ENCODE measurements at regions not wholly inside any gene's neighbourhood (a gene's known extent, or its start where the extent isn't known, plus 50 kb on each side); places are given as distances from the start of the nearest gene placed in this dataset.

GRCh38 chr12:66979251-66979650 is 289.9 kb upstream of the CAND1 start:
- no peak overlapping the region for H3K27ac ChIP-seq
- no peaks in the 10 kb centered on the region for H3K36me3 ChIP-seq
- no peaks in the 10 kb centered on the region for H3K27me3 ChIP-seq
- no peak for DNase-seq (ENCODE audit: low spot score in 2 of 2)
- no peak overlapping the region for H3K4me3 ChIP-seq
- TF ChIP-seq POLR2A (IDR thresholded peaks at IDR 0.05) (no peak), CTCF (IDR thresholded peaks at IDR 0.05) (no peak), POLR2AphosphoS5 (IDR thresholded peaks at IDR 0.05) (no peak)
- intact Hi-C loops (cut with DNase I; ENCODE audit: low total_unique reads) = no loop called here
- H3K9me3 ChIP-seq = no peaks in the 10 kb centered on the region
- H3K4me1 ChIP-seq = no peaks in the 10 kb centered on the region

- H3K36me3 ChIP-seq = no peaks in the 10 kb centered on the region
- no peak for DNase-seq (ENCODE audit: low spot score in 2 of 2)
- no peaks in the 10 kb centered on the region for H3K27me3 ChIP-seq
- no peak overlapping the region for H3K27ac ChIP-seq
- H3K9me3 ChIP-seq = no peaks in the 10 kb centered on the region
- no peak overlapping the region for H3K4me3 ChIP-seq
- no peak for TF ChIP-seq POLR2A (IDR thresholded peaks at IDR 0.05)
- no peak for TF ChIP-seq CTCF (IDR thresholded peaks at IDR 0.05)
- TF ChIP-seq POLR2AphosphoS5 (IDR thresholded peaks at IDR 0.05) = no peak
- intact Hi-C loops (cut with DNase I; ENCODE audit: low total_unique reads) = loop anchor here (10.0 kb wide), 1 partner anchor 1811 kb away; no protein-coding TSS in a partner anchor
- H3K4me1 ChIP-seq = no peaks in the 10 kb centered on the region
Observed at GRCh38 chr12:66984077-66984476, 285.1 kb upstream of the CAND1 start.

GRCh38 chr12:66984962-66985361 is 284.2 kb upstream of the CAND1 start:
- Histone ChIP-seq H3K4me3 (no peak overlapping the region), H3K27ac (no peak overlapping the region), H3K4me1 (no peaks in the 10 kb centered on the region), H3K36me3 (no peaks in the 10 kb centered on the region), H3K27me3 (no peaks in the 10 kb centered on the region), H3K9me3 (no peaks in the 10 kb centered on the region)
- no peak for DNase-seq (ENCODE audit: low spot score in 2 of 2)
- intact Hi-C loops (cut with DNase I; ENCODE audit: low total_unique reads) = loop anchor here (10.0 kb wide), 1 partner anchor 1810 kb away; no protein-coding TSS in a partner anchor
- no peak for TF ChIP-seq POLR2A (IDR thresholded peaks at IDR 0.05)
- no peak for TF ChIP-seq POLR2AphosphoS5 (IDR thresholded peaks at IDR 0.05)
- no peak for TF ChIP-seq CTCF (IDR thresholded peaks at IDR 0.05)

GRCh38 chr12:66999141-66999540 is 270.0 kb upstream of the CAND1 start:
- no peaks in the 10 kb centered on the region for H3K4me1 ChIP-seq
- intact Hi-C loops (cut with DNase I; ENCODE audit: low total_unique reads) = no loop called here
- DNase-seq (ENCODE audit: low spot score in 2 of 2) = no peak
- no peaks in the 10 kb centered on the region for H3K27me3 ChIP-seq
- TF ChIP-seq POLR2AphosphoS5 (IDR thresholded peaks at IDR 0.05) (no peak), CTCF (IDR thresholded peaks at IDR 0.05) (no peak), POLR2A (IDR thresholded peaks at IDR 0.05) (no peak)
- H3K27ac ChIP-seq = no peak overlapping the region
- no peaks in the 10 kb centered on the region for H3K9me3 ChIP-seq
- H3K4me3 ChIP-seq = no peak overlapping the region
- no peaks in the 10 kb centered on the region for H3K36me3 ChIP-seq

- no peak overlapping the region for H3K27ac ChIP-seq
- no peaks in the 10 kb centered on the region for H3K4me1 ChIP-seq
- no peak for DNase-seq (ENCODE audit: low spot score in 2 of 2)
- H3K36me3 ChIP-seq = no peaks in the 10 kb centered on the region
- intact Hi-C loops (cut with DNase I; ENCODE audit: low total_unique reads) = no loop called here
- H3K27me3 ChIP-seq = no peaks in the 10 kb centered on the region
- no peak for TF ChIP-seq POLR2A (IDR thresholded peaks at IDR 0.05)
- no peak for TF ChIP-seq POLR2AphosphoS5 (IDR thresholded peaks at IDR 0.05)
- TF ChIP-seq CTCF (IDR thresholded peaks at IDR 0.05) = no peak
- H3K4me3 ChIP-seq = no peak overlapping the region
- H3K9me3 ChIP-seq = no peaks in the 10 kb centered on the region
Observed at GRCh38 chr12:67001251-67001650, 267.9 kb upstream of the CAND1 start.

All from breast epithelium (tissue), 4 donors.